ENCODE measurements at regions not wholly inside any gene's neighbourhood (a gene's known extent, or its start where the extent isn't known, plus 50 kb on each side); places are given as distances from the start of the nearest gene placed in this dataset.

DNA sequence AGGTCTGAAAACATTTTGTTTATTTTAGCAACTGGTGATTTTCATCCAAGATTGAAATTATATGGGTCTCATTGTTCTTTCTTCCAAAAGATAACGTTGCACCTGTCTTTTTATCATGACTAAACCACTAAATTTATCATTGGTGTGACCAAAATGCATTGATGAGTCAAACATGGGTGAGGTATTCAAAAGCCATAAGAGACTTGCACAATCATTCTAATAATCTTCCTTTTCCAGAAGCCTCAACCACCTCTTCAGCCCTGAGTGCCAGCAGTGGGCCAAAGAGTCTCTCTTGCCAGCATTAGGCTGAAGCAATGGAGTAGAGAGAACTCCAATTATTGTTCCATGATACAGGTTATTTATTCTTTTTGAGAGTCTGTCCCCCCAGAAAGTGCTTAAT is 198.9 kb downstream of the LURAP1L start:
- TF ChIP-seq, protein P1, sequence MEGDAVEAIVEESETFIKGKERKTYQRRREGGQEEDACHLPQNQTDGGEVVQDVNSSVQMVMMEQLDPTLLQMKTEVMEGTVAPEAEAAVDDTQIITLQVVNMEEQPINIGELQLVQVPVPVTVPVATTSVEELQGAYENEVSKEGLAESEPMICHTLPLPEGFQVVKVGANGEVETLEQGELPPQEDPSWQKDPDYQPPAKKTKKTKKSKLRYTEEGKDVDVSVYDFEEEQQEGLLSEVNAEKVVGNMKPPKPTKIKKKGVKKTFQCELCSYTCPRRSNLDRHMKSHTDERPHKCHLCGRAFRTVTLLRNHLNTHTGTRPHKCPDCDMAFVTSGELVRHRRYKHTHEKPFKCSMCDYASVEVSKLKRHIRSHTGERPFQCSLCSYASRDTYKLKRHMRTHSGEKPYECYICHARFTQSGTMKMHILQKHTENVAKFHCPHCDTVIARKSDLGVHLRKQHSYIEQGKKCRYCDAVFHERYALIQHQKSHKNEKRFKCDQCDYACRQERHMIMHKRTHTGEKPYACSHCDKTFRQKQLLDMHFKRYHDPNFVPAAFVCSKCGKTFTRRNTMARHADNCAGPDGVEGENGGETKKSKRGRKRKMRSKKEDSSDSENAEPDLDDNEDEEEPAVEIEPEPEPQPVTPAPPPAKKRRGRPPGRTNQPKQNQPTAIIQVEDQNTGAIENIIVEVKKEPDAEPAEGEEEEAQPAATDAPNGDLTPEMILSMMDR (IDR thresholded peaks at IDR 0.05): no peak
- TF ChIP-seq, protein P2, sequence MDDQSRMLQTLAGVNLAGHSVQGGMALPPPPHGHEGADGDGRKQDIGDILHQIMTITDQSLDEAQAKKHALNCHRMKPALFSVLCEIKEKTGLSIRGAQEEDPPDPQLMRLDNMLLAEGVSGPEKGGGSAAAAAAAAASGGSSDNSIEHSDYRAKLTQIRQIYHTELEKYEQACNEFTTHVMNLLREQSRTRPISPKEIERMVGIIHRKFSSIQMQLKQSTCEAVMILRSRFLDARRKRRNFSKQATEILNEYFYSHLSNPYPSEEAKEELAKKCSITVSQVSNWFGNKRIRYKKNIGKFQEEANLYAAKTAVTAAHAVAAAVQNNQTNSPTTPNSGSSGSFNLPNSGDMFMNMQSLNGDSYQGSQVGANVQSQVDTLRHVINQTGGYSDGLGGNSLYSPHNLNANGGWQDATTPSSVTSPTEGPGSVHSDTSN (IDR thresholded peaks at IDR 0.05): no peak
- TF ChIP-seq, protein P3, sequence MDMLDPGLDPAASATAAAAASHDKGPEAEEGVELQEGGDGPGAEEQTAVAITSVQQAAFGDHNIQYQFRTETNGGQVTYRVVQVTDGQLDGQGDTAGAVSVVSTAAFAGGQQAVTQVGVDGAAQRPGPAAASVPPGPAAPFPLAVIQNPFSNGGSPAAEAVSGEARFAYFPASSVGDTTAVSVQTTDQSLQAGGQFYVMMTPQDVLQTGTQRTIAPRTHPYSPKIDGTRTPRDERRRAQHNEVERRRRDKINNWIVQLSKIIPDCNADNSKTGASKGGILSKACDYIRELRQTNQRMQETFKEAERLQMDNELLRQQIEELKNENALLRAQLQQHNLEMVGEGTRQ (IDR thresholded peaks at IDR 0.05): no peak
- TF ChIP-seq HEYL (CRISPR knock-in tag; IDR thresholded peaks at IDR 0.05) (no peak), POLR2A (IDR thresholded peaks at IDR 0.05; ENCODE audit: low read length) (no peak), RAD21 (conservative IDR thresholded peaks at IDR 0.05 in 1 of 2, IDR thresholded peaks at IDR 0.05 in 1 of 2) (no peak), SMC3 (IDR thresholded peaks at IDR 0.05) (no peak), JUNB (IDR thresholded peaks at IDR 0.05) (no peak)
- TF ChIP-seq, protein P4, sequence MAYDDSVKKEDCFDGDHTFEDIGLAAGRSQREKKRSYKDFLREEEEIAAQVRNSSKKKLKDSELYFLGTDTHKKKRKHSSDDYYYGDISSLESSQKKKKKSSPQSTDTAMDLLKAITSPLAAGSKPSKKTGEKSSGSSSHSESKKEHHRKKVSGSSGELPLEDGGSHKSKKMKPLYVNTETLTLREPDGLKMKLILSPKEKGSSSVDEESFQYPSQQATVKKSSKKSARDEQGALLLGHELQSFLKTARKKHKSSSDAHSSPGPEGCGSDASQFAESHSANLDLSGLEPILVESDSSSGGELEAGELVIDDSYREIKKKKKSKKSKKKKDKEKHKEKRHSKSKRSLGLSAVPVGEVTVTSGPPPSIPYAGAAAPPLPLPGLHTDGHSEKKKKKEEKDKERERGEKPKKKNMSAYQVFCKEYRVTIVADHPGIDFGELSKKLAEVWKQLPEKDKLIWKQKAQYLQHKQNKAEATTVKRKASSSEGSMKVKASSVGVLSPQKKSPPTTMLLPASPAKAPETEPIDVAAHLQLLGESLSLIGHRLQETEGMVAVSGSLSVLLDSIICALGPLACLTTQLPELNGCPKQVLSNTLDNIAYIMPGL (CRISPR knock-in tag; IDR thresholded peaks at IDR 0.05; ENCODE audit: borderline replicate concordance): no peak
- TF ChIP-seq, protein P5, sequence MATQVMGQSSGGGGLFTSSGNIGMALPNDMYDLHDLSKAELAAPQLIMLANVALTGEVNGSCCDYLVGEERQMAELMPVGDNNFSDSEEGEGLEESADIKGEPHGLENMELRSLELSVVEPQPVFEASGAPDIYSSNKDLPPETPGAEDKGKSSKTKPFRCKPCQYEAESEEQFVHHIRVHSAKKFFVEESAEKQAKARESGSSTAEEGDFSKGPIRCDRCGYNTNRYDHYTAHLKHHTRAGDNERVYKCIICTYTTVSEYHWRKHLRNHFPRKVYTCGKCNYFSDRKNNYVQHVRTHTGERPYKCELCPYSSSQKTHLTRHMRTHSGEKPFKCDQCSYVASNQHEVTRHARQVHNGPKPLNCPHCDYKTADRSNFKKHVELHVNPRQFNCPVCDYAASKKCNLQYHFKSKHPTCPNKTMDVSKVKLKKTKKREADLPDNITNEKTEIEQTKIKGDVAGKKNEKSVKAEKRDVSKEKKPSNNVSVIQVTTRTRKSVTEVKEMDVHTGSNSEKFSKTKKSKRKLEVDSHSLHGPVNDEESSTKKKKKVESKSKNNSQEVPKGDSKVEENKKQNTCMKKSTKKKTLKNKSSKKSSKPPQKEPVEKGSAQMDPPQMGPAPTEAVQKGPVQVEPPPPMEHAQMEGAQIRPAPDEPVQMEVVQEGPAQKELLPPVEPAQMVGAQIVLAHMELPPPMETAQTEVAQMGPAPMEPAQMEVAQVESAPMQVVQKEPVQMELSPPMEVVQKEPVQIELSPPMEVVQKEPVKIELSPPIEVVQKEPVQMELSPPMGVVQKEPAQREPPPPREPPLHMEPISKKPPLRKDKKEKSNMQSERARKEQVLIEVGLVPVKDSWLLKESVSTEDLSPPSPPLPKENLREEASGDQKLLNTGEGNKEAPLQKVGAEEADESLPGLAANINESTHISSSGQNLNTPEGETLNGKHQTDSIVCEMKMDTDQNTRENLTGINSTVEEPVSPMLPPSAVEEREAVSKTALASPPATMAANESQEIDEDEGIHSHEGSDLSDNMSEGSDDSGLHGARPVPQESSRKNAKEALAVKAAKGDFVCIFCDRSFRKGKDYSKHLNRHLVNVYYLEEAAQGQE (IDR thresholded peaks at IDR 0.05): no peak
- TF ChIP-seq, protein P6, sequence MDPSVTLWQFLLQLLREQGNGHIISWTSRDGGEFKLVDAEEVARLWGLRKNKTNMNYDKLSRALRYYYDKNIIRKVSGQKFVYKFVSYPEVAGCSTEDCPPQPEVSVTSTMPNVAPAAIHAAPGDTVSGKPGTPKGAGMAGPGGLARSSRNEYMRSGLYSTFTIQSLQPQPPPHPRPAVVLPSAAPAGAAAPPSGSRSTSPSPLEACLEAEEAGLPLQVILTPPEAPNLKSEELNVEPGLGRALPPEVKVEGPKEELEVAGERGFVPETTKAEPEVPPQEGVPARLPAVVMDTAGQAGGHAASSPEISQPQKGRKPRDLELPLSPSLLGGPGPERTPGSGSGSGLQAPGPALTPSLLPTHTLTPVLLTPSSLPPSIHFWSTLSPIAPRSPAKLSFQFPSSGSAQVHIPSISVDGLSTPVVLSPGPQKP (IDR thresholded peaks at IDR 0.05; ENCODE audit: low read depth, low read length): no peak

Data from A549 (cell line).